Breast epithelium (tissue), 3 donors: ENCODE measurements at regions not wholly inside any gene's neighbourhood (a gene's known extent, or its start where the extent isn't known, plus 50 kb on each side); places are given as distances from the start of the nearest gene placed in this dataset.

ENCODE experiments used
- POLR2A ChIP-seq: fragments of 450-650 bp; IDR thresholded peaks from one replicate; pipeline ENCODE4 v1.6.1; 2016; ENCODE audit warnings: antibody characterized with exemption, mild to moderate bottlenecking, moderate library complexity
- POLR2AphosphoS5 ChIP-seq, 3 donors: sonication (generic); formaldehyde crosslinking; IDR thresholded peaks; one replicate each; pipeline ENCODE4 v1.6.1; 2017; ENCODE audit warnings: antibody characterized with exemption in 3 of 3

GRCh38 chr4:79199743-79200142 is 126.1 kb downstream of the NAA11 start:
- TF ChIP-seq POLR2AphosphoS5 (IDR thresholded peaks at IDR 0.05) (no peak), POLR2A (no peak)
